HG02610 (cell line): ENCODE measurements at regions not wholly inside any gene's neighbourhood (a gene's known extent, or its start where the extent isn't known, plus 50 kb on each side); places are given as distances from the start of the nearest gene placed in this dataset.

Experiments
- ATAC-seq: cut with Tn5 transposase; IDR thresholded peaks from one replicate; pipeline ENCODE4 v1.9.1; 2021; ENCODE audit warnings: mild to moderate bottlenecking, moderate library complexity; ENCODE audit not compliant: unreplicated experiment

GRCh38 chr6:170179616-170180324, 111.1 kb downstream of the DLL1 start:
- no peak for ATAC-seq

GRCh38 chr6:170178561-170179477, 112.1 kb downstream of the DLL1 start:
- no peak for ATAC-seq

DNA sequence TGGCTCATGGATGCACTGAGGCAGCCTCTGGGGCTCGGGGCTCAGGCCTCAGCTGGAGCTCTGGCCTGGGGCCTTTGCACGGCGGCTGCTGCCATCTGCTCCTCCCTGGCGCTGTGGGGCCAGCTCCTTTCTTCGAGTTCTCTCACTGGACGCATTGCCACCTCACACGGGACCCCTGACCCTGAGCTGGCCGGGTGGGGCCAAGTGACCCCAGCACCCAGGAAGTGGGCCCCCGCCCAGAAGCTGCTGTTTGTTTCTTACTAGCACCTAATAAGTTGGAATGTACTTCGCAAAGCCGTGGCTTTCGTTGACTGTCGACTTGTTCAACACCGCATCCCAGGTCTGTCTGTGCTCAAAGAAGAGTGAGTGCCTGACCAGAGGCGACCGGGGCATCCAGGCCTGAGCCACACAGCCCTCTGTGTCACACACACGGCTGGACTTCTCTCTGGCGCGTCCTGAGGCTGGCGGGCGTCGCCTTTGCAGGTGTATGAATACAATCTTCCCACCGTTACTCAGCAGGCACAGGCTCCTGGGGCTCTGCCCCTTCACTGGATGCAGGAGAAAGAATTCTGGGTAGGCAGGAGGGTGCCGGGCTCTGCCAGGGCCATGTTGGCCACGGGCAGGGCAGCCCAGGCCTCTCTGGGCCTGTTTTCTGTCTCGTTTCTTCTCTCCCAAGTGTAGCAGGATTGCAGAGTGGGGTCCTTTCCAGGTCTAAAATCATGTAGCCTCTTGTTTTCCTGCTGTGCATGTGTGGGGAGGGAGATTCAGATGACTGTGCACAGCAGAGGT, 112.9 kb downstream of the DLL1 start:
- ATAC-seq = no peak

- no peak for ATAC-seq
Observed at GRCh38 chr6:170176898-170177771, 113.7 kb downstream of the DLL1 start.

DNA sequence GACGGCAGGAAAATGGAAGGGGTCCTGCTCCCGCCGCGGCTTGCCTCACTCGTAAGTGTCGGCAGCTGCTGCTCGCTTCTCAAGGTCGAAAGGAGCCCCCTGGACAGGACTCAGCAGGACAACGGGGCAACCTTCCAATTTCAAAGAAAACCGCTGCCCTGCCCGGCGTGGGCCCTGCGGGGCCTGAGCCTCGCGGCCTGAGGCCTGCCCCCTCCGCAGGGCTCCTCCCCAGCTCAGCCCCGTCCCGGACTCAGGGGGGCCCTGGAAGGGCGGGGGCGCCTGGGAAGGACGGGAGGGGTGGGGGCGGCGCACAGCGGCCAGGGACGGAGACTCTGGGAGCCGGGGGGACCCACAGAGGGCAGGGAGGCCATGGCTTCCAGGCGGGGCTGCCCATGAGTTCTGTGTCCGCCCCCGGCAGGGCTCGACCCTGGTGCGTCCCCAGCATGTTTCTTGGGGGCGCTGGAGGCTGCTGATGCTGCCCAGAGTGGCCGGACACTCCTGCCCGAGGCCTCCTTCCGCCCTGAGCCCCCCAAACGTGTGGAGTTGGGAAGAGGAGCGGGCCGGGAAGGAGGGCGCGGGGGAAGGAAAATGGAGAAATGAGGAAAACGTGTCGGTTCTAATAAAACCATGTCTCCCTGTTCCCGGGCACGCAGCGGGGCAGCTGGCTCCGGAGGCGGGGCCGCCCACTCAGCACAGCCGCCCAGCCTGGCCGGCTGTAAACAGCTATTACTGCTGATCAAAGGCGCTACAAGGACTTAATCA, 114.6 kb downstream of the DLL1 start:
- no peak for ATAC-seq

GRCh38 chr6:170175644-170176135, 115.2 kb downstream of the DLL1 start:
- ATAC-seq = no peak

DNA sequence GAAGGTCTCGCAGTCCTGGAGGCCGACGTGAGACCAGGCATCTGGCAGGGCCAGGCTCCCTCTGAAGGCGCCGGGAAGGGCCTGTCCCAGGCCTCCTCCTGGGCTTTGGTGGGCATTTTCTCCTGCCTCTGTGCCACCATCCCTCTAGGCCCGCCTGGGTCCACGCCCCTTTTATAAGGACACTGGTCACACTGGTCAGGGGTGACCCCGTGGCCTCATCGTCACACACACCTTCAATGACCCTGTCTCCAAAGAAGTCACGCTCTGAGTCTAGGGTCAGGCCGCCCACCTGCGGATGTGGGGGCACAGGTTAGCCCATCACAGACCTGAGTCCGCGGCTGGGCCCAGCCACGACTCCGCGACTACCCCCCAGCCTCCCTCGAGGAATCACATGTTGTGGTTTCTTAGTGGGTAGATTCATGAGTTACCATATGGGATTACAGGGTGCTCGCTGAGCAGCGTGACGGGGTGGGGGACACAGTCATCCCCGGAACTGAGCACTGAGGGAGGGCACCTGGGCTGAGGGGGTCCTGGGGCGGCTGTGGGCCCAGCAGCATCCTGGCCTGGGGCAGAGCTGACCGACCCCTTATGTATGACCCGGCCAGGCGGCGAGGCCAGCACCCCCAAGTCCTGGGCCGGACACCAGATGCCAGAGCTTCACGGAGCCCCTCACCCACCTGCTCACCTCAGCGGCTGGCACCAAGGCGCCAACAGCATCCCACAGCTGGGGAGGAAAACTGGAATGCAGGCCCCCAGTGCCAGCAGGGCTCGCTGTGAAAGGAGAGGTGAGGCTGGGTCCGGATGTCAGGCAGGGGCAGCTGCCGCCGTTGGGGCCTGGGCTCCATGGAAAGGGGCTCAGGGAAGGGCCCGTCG, 115.9 kb downstream of the DLL1 start:
- no peak for ATAC-seq

- ATAC-seq = no peak
Observed at GRCh38 chr6:170174124-170174770, 116.6 kb downstream of the DLL1 start.

- no peak for ATAC-seq
Observed at GRCh38 chr6:170173335-170173881, 117.5 kb downstream of the DLL1 start.

GRCh38 chr6:170172825-170173256, 118.0 kb downstream of the DLL1 start:
- no peak for ATAC-seq

DNA sequence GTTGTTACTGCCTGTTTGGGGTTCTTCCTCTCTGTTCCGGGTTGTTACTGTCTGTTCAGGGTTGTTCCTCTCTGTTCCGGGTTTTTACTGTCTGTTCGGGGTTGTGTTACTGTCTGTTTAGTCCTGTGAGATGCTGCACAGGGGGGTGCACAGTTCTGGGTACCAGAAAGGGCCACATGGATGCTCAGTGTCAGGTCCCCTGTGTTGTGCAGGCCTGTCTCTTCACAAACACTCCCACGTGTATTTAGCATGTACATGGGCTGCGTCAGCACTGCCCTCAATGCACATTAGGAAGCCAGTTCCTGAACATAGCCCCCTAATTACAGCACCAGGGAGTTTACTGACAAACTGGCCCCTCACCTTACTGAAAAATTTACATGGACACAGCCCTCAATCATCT, 118.5 kb downstream of the DLL1 start:
- no peak for ATAC-seq

DNA sequence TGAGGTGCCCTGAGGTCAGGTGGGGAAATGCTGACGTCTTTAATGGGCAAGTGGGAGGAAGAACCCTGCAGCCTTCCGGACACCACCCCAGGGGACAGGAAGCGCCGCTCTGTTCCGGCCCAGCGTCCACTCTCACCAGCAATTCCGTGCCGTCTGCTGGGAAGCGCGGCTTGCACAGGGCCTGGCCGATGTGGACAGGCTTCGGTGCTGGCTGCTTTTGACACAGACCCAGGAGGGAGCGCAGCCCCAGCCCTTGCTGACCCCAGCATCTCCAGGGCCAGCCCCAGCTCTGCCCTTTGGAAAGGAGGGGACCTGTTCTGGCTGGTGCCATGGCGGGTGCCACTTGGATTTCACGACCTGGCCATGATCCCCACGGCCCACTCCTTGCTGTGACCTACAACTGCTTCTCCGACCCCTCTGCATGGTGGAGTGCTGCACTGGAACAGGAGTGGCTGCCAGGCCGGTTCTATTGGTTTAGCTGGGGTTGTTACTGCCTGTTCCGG, 123.2 kb downstream of the DLL1 start:
- no peak for ATAC-seq

DNA sequence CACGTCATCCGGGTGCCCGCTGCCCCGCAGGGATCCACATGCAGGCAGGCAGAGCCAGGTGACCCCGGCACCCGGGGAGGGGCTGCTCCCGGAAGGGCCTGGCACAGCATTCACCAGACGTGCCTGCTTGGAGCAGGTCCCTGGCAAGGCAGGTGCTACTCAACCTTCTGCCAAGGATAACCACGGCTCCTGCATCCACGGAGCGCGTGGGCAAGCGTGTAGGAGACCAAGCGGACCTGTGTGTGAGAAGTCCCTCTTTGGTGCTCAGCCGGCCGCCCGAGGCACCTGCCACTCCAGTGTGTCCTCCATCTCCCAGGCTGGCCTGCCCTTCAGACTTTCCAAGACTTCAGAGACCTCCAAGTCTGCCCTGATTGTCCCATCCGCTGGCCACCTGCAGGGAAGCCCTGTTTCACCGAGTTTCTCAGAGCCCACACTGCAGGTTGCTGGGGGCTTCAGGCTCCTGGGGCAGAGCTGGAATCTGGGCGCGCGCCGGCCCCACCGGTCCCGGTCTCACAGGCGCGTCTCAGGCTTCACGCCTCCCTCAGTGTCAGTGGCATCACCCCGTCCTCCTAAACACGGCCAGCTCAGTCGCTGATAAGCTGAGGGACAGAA, 124.3 kb downstream of the DLL1 start:
- no peak for ATAC-seq

DNA sequence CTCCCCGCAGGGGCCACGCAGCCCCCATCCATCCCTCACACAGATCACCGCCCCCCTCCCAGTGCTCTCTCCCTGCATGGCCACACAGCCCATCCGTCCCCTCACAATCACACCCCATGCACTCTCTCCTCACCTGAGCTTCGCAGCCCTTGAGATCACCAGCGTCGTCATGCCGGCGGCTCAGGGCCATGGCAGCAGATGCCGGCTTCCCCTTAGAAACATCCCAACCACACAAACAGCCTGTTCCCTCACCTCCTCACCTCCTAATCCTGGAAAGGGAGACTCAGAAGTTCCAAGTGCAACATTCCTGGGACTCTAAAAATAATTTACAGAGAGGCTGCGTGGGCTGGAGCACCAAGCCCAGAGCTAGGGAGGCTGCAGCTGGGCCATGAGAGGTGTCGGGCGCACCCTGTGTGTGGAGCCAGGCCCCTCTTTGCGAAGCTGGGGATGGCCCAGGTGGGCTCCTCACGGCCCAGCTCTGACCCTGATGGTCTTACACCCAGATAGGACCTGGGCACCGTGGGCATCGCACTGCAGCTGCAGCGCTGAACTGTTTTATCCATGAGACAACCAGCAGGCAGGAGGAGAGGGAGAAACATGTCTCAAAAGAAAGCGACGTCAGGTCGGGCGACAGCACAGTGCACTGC, 125.3 kb downstream of the DLL1 start:
- ATAC-seq = no peak

GRCh38 chr6:170165085-170165470, 125.8 kb downstream of the DLL1 start:
- no peak for ATAC-seq

- no peak for ATAC-seq
Observed at GRCh38 chr6:170164271-170164900, 126.5 kb downstream of the DLL1 start.
